ENCODE measurements at regions not wholly inside any gene's neighbourhood (a gene's known extent, or its start where the extent isn't known, plus 50 kb on each side); places are given as distances from the start of the nearest gene placed in this dataset.

GRCh38 chr4:186012071-186012470, 56.9 kb upstream of the TLR3 start:
- TF ChIP-seq EP300 (IDR thresholded peaks at IDR 0.05) (no peak), CTCF (IDR thresholded peaks at IDR 0.05) (no peak), POLR2AphosphoS5 (IDR thresholded peaks at IDR 0.05) (no peak), POLR2A (IDR thresholded peaks at IDR 0.05) (no peak)
